ENCODE measurements at regions not wholly inside any gene's neighbourhood (a gene's known extent, or its start where the extent isn't known, plus 50 kb on each side); places are given as distances from the start of the nearest gene placed in this dataset.

DNA sequence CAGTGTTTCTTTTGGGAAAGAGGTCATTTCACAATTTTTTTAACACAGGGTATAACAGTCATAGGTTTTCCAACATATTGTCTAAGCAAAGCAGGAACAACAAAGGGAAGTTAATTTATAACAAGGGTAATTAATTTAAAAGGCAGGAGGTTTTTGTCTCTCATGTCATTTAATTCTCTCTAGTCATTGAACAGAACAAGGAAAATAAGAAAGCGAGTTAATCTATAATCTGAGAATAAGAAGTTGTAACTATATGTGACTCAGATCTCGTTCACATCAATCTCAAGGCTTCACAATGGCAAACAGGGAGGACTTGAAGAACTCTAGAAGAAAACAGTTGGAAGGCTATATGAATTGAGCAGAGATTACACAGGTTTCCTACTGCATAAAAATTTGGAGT, 579.8 kb upstream of the CCDC54 start:
- H3K27ac ChIP-seq: no peak overlapping the region
- no peak for TF ChIP-seq ZFX (IDR thresholded peaks at IDR 0.05; ENCODE audit: borderline replicate concordance)
- TF ChIP-seq, protein P1, sequence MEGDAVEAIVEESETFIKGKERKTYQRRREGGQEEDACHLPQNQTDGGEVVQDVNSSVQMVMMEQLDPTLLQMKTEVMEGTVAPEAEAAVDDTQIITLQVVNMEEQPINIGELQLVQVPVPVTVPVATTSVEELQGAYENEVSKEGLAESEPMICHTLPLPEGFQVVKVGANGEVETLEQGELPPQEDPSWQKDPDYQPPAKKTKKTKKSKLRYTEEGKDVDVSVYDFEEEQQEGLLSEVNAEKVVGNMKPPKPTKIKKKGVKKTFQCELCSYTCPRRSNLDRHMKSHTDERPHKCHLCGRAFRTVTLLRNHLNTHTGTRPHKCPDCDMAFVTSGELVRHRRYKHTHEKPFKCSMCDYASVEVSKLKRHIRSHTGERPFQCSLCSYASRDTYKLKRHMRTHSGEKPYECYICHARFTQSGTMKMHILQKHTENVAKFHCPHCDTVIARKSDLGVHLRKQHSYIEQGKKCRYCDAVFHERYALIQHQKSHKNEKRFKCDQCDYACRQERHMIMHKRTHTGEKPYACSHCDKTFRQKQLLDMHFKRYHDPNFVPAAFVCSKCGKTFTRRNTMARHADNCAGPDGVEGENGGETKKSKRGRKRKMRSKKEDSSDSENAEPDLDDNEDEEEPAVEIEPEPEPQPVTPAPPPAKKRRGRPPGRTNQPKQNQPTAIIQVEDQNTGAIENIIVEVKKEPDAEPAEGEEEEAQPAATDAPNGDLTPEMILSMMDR (IDR thresholded peaks at IDR 0.05): no peak

DNA sequence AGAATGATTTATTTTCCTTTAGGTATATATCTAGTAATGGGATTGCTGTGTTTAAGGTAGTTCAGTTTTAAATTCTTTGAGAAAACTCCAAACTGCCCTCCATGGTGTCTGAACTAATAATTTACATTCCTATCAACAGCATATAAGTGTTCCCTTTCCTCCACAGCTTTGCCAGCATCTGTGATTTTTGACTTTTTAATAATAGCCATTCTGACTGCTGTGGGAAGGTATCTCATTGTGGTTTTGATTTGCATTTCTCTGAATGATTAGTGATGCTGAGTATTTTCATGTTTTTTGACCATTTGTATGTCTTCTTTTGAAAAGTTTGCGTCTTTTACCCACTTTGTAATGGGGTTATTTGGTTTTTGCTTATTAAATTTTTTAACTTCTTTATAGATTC, 571.6 kb upstream of the CCDC54 start:
- TF ChIP-seq, protein P1 (IDR thresholded peaks at IDR 0.05): no peak
- TF ChIP-seq ZFX (IDR thresholded peaks at IDR 0.05; ENCODE audit: borderline replicate concordance): no peak
- no peak overlapping the region for H3K27ac ChIP-seq

DNA sequence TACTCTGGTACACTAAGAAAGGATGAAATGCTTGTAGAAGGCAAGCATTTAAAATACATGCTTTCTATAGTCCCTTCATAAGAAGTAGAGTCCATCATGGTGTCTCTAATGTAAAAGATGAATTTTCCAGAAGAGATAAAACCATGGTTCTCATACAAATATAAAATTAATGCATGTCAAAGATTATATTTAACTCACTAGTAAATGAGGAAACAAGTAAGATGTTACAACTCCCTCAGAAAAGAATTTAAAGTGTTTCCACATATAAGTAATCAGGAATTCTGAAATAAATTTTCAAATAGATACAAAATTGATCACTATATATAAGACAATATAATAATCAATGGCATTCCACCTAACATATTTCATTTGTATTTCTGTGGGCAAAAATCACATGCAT, 570.3 kb upstream of the CCDC54 start:
- H3K27ac ChIP-seq: no peak overlapping the region
- no peak for TF ChIP-seq ZFX (IDR thresholded peaks at IDR 0.05; ENCODE audit: borderline replicate concordance)
- TF ChIP-seq, protein P1 (IDR thresholded peaks at IDR 0.05): no peak

DNA sequence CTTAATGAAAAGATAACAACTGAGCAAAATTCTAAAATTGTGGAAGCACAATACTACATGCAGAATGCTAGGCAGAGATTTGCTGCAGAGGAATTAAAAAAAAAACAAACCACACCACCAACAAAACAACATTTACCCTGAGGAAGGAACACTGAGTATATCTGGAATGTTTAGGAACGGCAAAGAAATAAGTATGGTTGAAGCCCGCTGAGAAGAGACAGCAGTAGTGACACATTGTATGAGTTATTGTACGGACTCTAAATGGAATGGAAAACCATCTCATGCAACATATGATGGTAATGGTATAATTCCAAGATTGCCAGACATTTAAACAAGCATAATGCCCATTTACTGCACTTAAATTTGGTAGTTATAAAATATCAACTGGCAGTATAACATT, 568.2 kb upstream of the CCDC54 start:
- TF ChIP-seq, protein P1 (IDR thresholded peaks at IDR 0.05): no peak
- TF ChIP-seq ZFX (IDR thresholded peaks at IDR 0.05; ENCODE audit: borderline replicate concordance): no peak
- no peak overlapping the region for H3K27ac ChIP-seq

DNA sequence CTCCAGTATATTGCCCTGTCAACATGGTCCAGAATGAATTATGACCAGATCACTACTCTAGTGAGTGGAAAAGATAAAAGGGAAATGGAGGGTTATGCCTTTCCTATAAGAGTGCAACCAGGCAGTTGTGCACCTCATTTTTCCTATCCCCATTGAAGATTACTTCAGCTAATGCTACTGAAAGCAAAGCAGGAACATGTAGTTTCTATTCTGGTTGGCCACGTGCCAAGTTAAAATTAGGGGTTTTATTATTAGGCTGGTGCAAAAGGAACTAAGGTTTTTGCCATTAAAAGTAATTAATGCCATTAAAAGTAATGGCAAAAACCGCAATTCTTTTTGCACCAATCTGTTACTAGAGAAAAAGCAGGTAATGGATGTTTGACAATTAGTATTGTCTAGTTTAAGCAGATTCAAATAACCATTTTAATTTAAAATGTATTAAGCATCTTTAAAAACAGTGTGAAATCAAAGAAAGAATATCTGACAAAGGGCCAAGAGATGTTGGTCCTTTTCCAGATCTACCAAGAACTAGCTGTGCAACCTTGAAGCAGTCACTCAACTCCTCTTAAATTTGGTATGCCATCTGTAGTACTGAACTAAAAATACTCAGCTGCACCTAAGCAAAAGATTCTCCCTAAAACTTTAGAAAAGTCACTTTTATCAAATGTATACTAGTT, 567.5 kb upstream of the CCDC54 start:
- H3K27ac ChIP-seq: no peak overlapping the region
- TF ChIP-seq, protein P1 (IDR thresholded peaks at IDR 0.05): no peak
- no peak for TF ChIP-seq ZFX (IDR thresholded peaks at IDR 0.05; ENCODE audit: borderline replicate concordance)

DNA sequence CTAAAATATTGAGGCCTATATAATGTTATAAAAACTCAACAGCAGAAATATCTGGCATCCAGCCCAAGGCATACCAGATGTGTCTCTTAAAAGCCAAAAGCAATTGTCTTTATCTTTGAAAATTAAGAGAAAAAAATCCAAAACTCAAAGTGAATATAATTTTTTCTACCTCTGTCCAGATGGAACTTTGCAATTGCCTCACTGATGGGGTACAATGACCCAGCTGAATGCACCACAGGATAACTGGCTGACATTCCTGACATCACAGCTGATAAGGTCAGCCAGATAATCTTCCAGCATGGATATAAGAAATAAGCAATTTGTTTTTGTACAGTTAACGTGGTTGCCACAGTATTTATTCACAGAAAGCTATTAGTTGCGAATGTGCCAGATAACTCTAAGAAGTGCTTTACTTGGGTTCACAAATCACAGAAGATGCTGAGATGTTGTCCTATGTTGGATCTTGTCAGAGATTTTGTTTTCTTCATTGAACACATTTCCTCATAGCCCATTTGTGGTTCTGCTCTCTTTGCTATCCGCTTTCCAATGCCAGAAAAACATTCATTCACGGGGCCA, 566.9 kb upstream of the CCDC54 start:
- H3K27ac ChIP-seq: no peak overlapping the region
- no peak for TF ChIP-seq ZFX (IDR thresholded peaks at IDR 0.05; ENCODE audit: borderline replicate concordance)
- TF ChIP-seq, protein P1 (IDR thresholded peaks at IDR 0.05): no peak

DNA sequence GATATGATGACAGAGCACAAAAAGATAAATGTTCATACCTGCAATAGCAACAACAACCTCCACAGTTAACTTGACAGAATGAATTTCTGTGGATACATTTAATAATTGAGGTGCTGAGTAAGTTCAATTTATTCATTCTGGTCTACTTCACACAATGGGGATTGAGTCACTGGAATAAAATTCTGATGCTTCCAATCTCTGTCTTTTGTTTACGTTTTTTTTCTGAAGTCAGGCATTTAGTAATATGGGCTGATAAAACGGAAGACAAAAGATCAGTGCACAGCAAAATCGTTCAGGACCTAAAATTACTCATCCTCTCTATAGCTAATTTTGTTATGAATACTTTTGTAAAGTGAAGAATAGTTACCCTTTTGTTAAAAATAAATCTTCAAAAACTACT, 565.9 kb upstream of the CCDC54 start:
- TF ChIP-seq, protein P1 (IDR thresholded peaks at IDR 0.05): no peak
- no peak for TF ChIP-seq ZFX (IDR thresholded peaks at IDR 0.05; ENCODE audit: borderline replicate concordance)
- no peak overlapping the region for H3K27ac ChIP-seq

All from 22Rv1 (cell line).